Urinary bladder (tissue), 4 donors: ENCODE measurements at regions not wholly inside any gene's neighbourhood (a gene's known extent, or its start where the extent isn't known, plus 50 kb on each side); places are given as distances from the start of the nearest gene placed in this dataset. TPM values are rescaled to one million over a fixed set of nuclear protein-coding genes. Genes with fewer than 3 reads are reported as not detected.

Experiments used
- DNase-seq: peaks from one replicate; pipeline ENCODE4 v3.0.0-alpha.2; 2015; ENCODE audit errors: extremely low spot score
- H3K27ac ChIP-seq: one replicate; pipeline ENCODE4 v1.5.1; 2013; ENCODE audit warnings: low read depth, mild to moderate bottlenecking, moderate library complexity
- H3K36me3 ChIP-seq: one replicate; pipeline ENCODE4 v1.6.1; 2013; ENCODE audit warnings: mild to moderate bottlenecking, moderate library complexity; ENCODE audit not compliant: insufficient read depth
- H3K4me1 ChIP-seq: one replicate; pipeline ENCODE4 v1.6.1; 2013; ENCODE audit warnings: mild to moderate bottlenecking, moderate library complexity; ENCODE audit not compliant: insufficient read depth
- H3K4me3 ChIP-seq: one replicate; pipeline ENCODE4 v1.5.1; 2013; ENCODE audit warnings: low read depth, low read length
- WGBS: extraction: QIAGEN DNeasy Blood & Tissue Kit; methylation state at CpG from one replicate; pipeline ENCODE4 v1.1.7; 2013; 5-methylcytosine and 5-hydroxymethylcytosine counted together
- small RNA-seq: library from RNA; depleted of rRNA; stranded (forward); fragments of <200 nt; gene quantifications from one replicate; pipeline ENCODE3, GENCODE V24; 2014
- donor health status: healthy with polysubstance abuse.
- donor health status: healthy.

DNA sequence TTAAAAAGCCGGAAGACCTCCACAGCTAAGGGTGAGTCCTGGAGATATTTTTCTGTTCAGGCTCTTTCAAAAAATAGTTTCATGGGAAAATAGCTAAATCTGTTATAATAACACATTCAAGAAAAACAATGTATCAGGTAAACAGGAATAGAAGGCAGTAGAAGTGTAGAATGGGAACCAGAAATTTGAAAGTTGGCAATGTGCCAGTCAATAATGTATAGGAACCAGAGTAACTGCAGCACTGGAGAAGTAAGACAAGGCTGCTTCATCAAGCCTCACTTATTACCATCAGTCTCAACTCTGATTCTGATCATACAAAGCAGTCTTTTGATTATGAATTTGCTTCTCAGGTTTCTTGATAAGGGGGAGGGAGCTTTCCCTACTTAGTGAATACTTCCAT, 81.4 kb upstream of the VRK2 start:
- WGBS = 94% methylated on average over 1 of the region's 1 CpG
- Histone ChIP-seq H3K27ac (no peak overlapping the region), H3K36me3 (no peaks in the 10 kb centered on the region), H3K4me3 (no peak overlapping the region), H3K4me1 (no peaks in the 10 kb centered on the region)
- no peak for DNase-seq

DNA sequence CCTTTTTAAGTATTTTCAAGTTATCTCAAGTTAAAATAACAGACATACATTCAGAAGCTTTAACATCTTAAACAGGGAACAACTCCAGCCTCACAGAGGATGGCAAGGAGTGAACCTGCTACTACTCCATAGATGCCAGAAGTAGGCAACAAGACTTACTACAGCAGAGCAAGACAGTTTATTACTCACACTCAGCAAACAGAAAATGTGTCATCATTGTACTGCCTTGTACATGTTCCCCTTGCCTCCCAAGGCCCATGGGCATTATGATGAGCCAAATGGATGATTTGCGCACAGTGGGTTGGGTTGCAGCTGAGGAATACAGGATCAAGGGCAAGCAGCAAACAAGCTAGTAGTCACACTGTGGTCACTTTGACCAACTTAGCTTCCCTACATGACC, 80.6 kb upstream of the VRK2 start:
- H3K36me3 ChIP-seq = no peaks in the 10 kb centered on the region
- no peak overlapping the region for H3K27ac ChIP-seq
- no peak overlapping the region for H3K4me3 ChIP-seq
- DNase-seq = no peak
- H3K4me1 ChIP-seq = no peaks in the 10 kb centered on the region
- WGBS = 95% methylated on average over 1 of the region's 1 CpG

DNA sequence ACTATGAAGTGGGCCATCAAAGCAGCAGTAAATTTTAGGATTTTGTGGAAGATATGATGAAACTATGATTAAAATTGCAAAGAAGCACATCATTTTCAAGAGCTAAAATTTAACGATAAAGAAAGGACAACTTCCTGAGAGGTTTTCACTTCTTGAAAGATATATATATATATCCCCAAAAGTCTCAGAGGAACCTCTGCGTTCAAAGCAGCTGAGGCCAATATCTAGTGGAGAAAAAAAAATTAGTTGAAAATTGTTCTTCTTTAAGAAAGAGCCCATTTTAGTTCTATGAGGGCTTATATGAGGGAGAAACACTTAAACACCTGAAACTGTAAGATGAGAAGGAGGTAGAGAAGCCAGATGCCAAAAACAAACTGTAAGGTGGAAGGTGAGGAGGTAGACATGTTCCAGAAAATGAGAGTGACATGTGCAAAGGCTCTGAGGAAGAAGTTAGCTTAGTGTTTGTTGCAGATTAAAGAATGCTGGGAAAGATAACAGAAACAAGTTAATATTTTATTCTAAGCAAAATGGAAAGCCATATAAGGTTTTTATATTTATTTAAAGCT, 72.9 kb upstream of the VRK2 start:
- Histone ChIP-seq H3K4me3 (no peak overlapping the region), H3K27ac (no peak overlapping the region), H3K36me3 (no peaks in the 10 kb centered on the region), H3K4me1 (no peaks in the 10 kb centered on the region)
- 84% methylated on average over 2 of the region's 2 CpGs for WGBS
- DNase-seq = no peak

DNA sequence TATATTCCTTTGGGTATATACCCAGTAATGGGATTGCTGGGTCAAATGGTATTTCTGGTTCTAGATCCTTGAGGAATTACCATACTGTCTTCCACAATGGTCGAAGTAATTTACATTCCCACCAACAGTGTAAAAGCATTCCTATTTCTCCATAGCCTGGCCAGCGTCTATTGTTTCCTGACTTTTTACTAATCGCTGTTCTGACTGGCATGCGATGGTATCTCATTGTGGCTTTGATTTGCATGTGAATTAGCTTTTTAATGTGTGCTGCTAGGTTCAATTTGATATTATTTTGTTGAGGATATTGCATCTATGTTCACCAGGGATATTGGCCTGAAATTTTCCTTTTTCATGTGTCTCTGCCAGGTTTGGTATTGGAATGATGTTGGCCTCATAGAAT, 67.4 kb upstream of the VRK2 start:
- Histone ChIP-seq H3K27ac (no peak overlapping the region), H3K4me3 (no peak overlapping the region), H3K36me3 (no peaks in the 10 kb centered on the region), H3K4me1 (no peaks in the 10 kb centered on the region)
- no peak for DNase-seq
- 92% methylated on average over 4 of the region's 4 CpGs for WGBS

DNA sequence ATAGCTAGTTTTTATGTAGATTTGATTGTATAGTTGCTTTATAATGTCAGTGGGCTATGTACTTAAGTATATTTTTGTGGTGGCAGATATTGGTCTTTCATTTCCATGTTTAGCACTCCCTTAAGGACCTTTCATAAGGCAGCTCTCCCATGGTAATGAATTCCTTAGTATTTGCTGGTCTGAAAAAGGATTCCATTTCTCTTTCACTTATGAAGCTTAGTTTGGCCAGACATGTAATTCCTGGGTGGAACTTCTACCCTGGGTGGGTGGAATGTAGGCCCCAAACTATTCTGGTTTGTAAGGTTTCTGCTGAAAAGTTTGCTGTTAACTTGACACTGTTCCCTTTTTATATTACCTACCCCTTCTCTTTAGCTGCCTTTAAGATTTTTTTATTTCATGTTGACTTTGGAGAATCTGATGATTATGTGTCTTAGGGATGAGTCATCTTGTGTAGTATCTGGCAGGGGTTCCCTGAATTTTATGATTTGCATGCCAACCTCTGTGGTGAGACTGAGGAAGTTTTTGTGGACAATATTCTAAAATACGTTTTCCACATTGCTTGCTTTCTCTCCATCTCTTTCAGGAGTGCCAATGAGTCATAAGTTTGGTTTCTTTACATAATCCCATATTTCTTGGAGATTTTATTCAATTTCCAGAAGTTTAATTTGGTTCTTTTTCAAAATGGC, 65.4 kb upstream of the VRK2 start:
- H3K4me3 ChIP-seq = no peak overlapping the region
- 68% methylated on average over 1 of the region's 1 CpG for WGBS
- no peaks in the 10 kb centered on the region for H3K36me3 ChIP-seq
- no peak overlapping the region for H3K27ac ChIP-seq
- H3K4me1 ChIP-seq = no peaks in the 10 kb centered on the region
- no peak for DNase-seq

DNA sequence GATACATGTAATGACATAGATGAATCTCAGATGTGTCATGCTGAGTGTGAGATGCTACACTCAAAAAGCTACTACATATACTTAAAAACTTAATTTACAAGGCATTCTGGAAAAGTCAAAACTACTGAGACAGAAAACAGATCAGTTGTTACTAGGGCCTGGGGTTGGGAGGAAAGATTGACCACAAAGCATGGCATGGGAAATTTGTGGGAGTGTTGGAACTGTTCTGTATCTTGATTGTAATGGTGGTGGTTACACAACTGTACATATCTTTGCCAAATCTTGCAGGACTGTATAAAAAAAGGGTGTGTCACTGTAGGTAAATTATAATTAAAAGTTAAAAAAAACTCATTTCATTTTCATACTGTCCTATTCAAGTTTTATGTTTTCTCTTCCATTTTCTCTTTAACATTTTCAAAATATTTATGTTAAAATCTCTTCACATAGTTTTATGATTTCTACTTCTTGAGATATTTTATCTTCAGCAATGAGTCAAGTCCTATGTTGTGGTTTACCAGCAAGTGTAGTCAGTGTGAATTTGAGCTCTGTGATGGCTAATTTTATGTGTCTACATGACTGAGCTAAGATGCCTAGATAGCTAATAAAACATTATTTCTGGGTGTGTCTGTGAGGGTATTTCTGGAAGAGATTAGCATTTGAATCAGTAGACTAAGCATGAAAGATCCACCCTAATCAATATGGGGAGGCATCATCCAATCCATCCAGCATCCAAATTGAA, 58.6 kb upstream of the VRK2 start:
- no peaks in the 10 kb centered on the region for H3K4me1 ChIP-seq
- H3K27ac ChIP-seq = no peak overlapping the region
- no peak overlapping the region for H3K4me3 ChIP-seq
- H3K36me3 ChIP-seq = no peaks in the 10 kb centered on the region
- no peak for DNase-seq

DNA sequence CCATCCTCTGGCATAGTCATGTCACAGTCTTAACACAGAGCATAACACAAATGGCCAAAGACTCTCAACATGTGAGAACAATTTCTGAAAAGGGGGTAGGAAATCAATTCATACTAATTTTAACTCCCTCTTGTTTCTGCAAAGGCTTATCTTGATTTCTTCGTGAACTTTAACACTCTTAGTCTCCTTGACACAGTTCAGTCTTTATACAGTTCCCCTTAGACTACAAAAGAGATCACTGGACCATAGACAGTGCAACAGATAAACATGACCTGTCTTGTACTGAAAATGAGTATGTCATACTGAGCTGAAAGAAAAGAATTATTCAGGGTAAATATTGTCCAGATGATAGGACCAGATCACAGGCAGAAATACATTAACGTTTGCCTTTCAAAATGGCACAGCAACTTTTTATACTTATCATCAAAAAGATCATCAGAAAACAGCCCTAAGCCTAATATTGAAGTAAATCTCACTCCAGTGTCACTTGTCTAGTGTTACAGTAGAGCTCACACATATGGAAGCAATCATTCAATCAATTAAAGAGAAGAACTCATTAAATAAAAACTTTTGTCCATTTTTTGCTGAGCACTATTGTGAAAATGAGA, 56.4 kb upstream of the VRK2 start:
- Histone ChIP-seq H3K27ac (no peak overlapping the region), H3K36me3 (no peaks in the 10 kb centered on the region), H3K4me3 (no peak overlapping the region), H3K4me1 (no peaks in the 10 kb centered on the region)
- 39% methylated on average over 2 of the region's 2 CpGs for WGBS
- DNase-seq = no peak

Small RNA genes lying in the stretch of these regions (small RNA-seq; reads per million reads assigned to genes)
- gene PPIAP63 (not detected), gene RF00592 (not detected)
